Dendritic cell treated with granulocyte-macrophage colony-stimulating factor and Interleukin-4, amounts not matched to agents 40 ng/mL and 50 ng/mL, for 4 days (primary cell): ENCODE measurements at regions not wholly inside any gene's neighbourhood (a gene's known extent, or its start where the extent isn't known, plus 50 kb on each side); places are given as distances from the start of the nearest gene placed in this dataset.
"Not testable (repeated sequence)": the region's sequence is repeated elsewhere in the genome, so short reads cannot be mapped to it uniquely, and the experiment has no call there.

Experiments used
- H3K27ac Mint-ChIP-seq: one replicate; pipeline ENCODE4 v1.8.0; 2022; ENCODE audit warnings: mild to moderate bottlenecking, mixed read lengths
- H3K27me3 Mint-ChIP-seq: one replicate; pipeline ENCODE4 v1.8.0; 2022; ENCODE audit warnings: mild to moderate bottlenecking, mixed read lengths
- H3K36me3 Mint-ChIP-seq: one replicate; pipeline ENCODE4 v1.8.0; 2022; ENCODE audit warnings: low read depth, mixed read lengths
- H3K4me1 Mint-ChIP-seq: one replicate; pipeline ENCODE4 v1.8.0; 2022; ENCODE audit warnings: low read depth, mixed read lengths
- H3K4me3 Mint-ChIP-seq: one replicate; pipeline ENCODE4 v1.8.0; 2022; ENCODE audit warnings: mild to moderate bottlenecking, moderate library complexity, mixed read lengths
- H3K9me3 Mint-ChIP-seq: one replicate; pipeline ENCODE4 v1.8.0; 2022; ENCODE audit warnings: mixed read lengths
- intact Hi-C: fragments of 100-400 bp; cut with micrococcal nuclease; formaldehyde crosslinking; loops from one replicate; pipeline ENCODE4 v1.15.0; 2022

- intact Hi-C loops, result no loop called here
- no peaks in the 10 kb centered on the region for H3K9me3 Mint-ChIP-seq
- no peaks in the 10 kb centered on the region for H3K4me1 Mint-ChIP-seq
- H3K27ac Mint-ChIP-seq, result no peak overlapping the region
- H3K4me3 Mint-ChIP-seq, result no peak overlapping the region
- H3K27me3 Mint-ChIP-seq, result no peaks in the 10 kb centered on the region
- H3K36me3 Mint-ChIP-seq, result no peaks in the 10 kb centered on the region
Observed at GRCh38 chr13:64482373-64482772, 2747.8 kb downstream of the PCDH9 start.

- H3K4me3 Mint-ChIP-seq, result no peak overlapping the region
- peaks cover 16% of the 10 kb centered on the region for H3K9me3 Mint-ChIP-seq
- H3K27me3 Mint-ChIP-seq, result no peaks in the 10 kb centered on the region
- intact Hi-C loops, result no loop called here
- no peaks in the 10 kb centered on the region for H3K4me1 Mint-ChIP-seq
- H3K36me3 Mint-ChIP-seq, result no peaks in the 10 kb centered on the region
- no peak overlapping the region for H3K27ac Mint-ChIP-seq
Observed at GRCh38 chr13:64480672-64481071, 2749.5 kb downstream of the PCDH9 start.

GRCh38 chr13:64480211-64480610 lies 2749.9 kb downstream of the PCDH9 start:
- intact Hi-C loops, result no loop called here
- Mint-ChIP-seq H3K9me3 (peaks cover 16% of the 10 kb centered on the region), H3K27me3 (no peaks in the 10 kb centered on the region), H3K4me3 (no peak overlapping the region), H3K4me1 (no peaks in the 10 kb centered on the region), H3K36me3 (no peaks in the 10 kb centered on the region), H3K27ac (no peak overlapping the region)

GRCh38 chr13:64477146-64477545 lies 2753.0 kb downstream of the PCDH9 start:
- no peak overlapping the region for H3K4me3 Mint-ChIP-seq
- peaks cover 16% of the 10 kb centered on the region for H3K9me3 Mint-ChIP-seq
- intact Hi-C loops, result no loop called here
- no peaks in the 10 kb centered on the region for H3K27me3 Mint-ChIP-seq
- H3K27ac Mint-ChIP-seq, result no peak overlapping the region
- no peaks in the 10 kb centered on the region for H3K4me1 Mint-ChIP-seq
- no peaks in the 10 kb centered on the region for H3K36me3 Mint-ChIP-seq

GRCh38 chr13:64476041-64476568 lies 2754.0 kb downstream of the PCDH9 start:
- H3K4me3 Mint-ChIP-seq, intact Hi-C loops, H3K27ac Mint-ChIP-seq, H3K4me1 Mint-ChIP-seq, H3K36me3 Mint-ChIP-seq, H3K27me3 Mint-ChIP-seq: not testable (repeated sequence)
- H3K9me3 Mint-ChIP-seq, result peaks cover 16% of the 10 kb centered on the region

- Mint-ChIP-seq H3K4me1 (no peaks in the 10 kb centered on the region), H3K36me3 (no peaks in the 10 kb centered on the region), H3K4me3 (no peak overlapping the region), H3K9me3 (peaks cover 11% of the 10 kb centered on the region), H3K27ac (no peak overlapping the region), H3K27me3 (no peaks in the 10 kb centered on the region)
- intact Hi-C loops, result no loop called here
Observed at GRCh38 chr13:64471916-64472315, 2758.2 kb downstream of the PCDH9 start.

GRCh38 chr13:64470751-64471150 lies 2759.4 kb downstream of the PCDH9 start:
- Mint-ChIP-seq H3K4me1 (no peaks in the 10 kb centered on the region), H3K9me3 (no peaks in the 10 kb centered on the region)
- intact Hi-C loops, result no loop called here

GRCh38 chr13:64459778-64460177 lies 2770.4 kb downstream of the PCDH9 start:
- Mint-ChIP-seq H3K27ac (no peak overlapping the region), H3K4me1 (no peaks in the 10 kb centered on the region), H3K9me3 (peaks cover 20% of the 10 kb centered on the region), H3K4me3 (no peak overlapping the region), H3K27me3 (no peaks in the 10 kb centered on the region), H3K36me3 (no peaks in the 10 kb centered on the region)
- intact Hi-C loops, result no loop called here

More at GRCh38 chr13:64470751-64471150, 2759.4 kb downstream of the PCDH9 start:
- Mint-ChIP-seq H3K27me3 (no peaks in the 10 kb centered on the region), H3K36me3 (no peaks in the 10 kb centered on the region), H3K27ac (no peak overlapping the region), H3K4me3 (no peak overlapping the region)

- no peaks in the 10 kb centered on the region for H3K4me1 Mint-ChIP-seq
- no peak overlapping the region for H3K4me3 Mint-ChIP-seq
- no peak overlapping the region for H3K27ac Mint-ChIP-seq
- H3K36me3 Mint-ChIP-seq, result no peaks in the 10 kb centered on the region
- peaks cover 19% of the 10 kb centered on the region for H3K9me3 Mint-ChIP-seq
- intact Hi-C loops, result no loop called here
- no peaks in the 10 kb centered on the region for H3K27me3 Mint-ChIP-seq
Observed at GRCh38 chr13:64457976-64458375, 2772.2 kb downstream of the PCDH9 start.

GRCh38 chr13:64455124-64455523 lies 2775.0 kb downstream of the PCDH9 start:
- Mint-ChIP-seq H3K4me3 (no peak overlapping the region), H3K4me1 (no peaks in the 10 kb centered on the region), H3K27me3 (no peaks in the 10 kb centered on the region), H3K36me3 (no peaks in the 10 kb centered on the region), H3K27ac (no peak overlapping the region), H3K9me3 (peaks cover 9% of the 10 kb centered on the region)
- intact Hi-C loops, result no loop called here

- Mint-ChIP-seq H3K36me3 (no peaks in the 10 kb centered on the region), H3K27ac (no peak overlapping the region), H3K27me3 (no peaks in the 10 kb centered on the region), H3K4me3 (no peak overlapping the region), H3K9me3 (peaks cover 1% of the 10 kb centered on the region), H3K4me1 (no peaks in the 10 kb centered on the region)
- intact Hi-C loops, result no loop called here
Observed at GRCh38 chr13:64453831-64454230, 2776.3 kb downstream of the PCDH9 start.

GRCh38 chr13:64446372-64446771 lies 2783.8 kb downstream of the PCDH9 start:
- Mint-ChIP-seq H3K27me3 (no peaks in the 10 kb centered on the region), H3K36me3 (no peaks in the 10 kb centered on the region), H3K4me1 (no peaks in the 10 kb centered on the region), H3K27ac (no peak overlapping the region), H3K9me3 (no peaks in the 10 kb centered on the region), H3K4me3 (no peak overlapping the region)
- intact Hi-C loops, result no loop called here

- Mint-ChIP-seq H3K4me3 (no peak overlapping the region), H3K27ac (no peak overlapping the region), H3K9me3 (no peaks in the 10 kb centered on the region), H3K36me3 (no peaks in the 10 kb centered on the region), H3K27me3 (no peaks in the 10 kb centered on the region), H3K4me1 (no peaks in the 10 kb centered on the region)
- intact Hi-C loops, result no loop called here
Observed at GRCh38 chr13:64441740-64442139, 2788.4 kb downstream of the PCDH9 start.

GRCh38 chr13:64438084-64438483 lies 2792.1 kb downstream of the PCDH9 start:
- Mint-ChIP-seq H3K9me3 (no peaks in the 10 kb centered on the region), H3K4me1 (no peaks in the 10 kb centered on the region), H3K36me3 (no peaks in the 10 kb centered on the region), H3K4me3 (no peak overlapping the region), H3K27me3 (no peaks in the 10 kb centered on the region), H3K27ac (no peak overlapping the region)
- intact Hi-C loops, result no loop called here

- H3K9me3 Mint-ChIP-seq, result no peaks in the 10 kb centered on the region
- no peak overlapping the region for H3K4me3 Mint-ChIP-seq
- H3K4me1 Mint-ChIP-seq, result no peaks in the 10 kb centered on the region
- intact Hi-C loops, result no loop called here
- no peak overlapping the region for H3K27ac Mint-ChIP-seq
- H3K27me3 Mint-ChIP-seq, result no peaks in the 10 kb centered on the region
- H3K36me3 Mint-ChIP-seq, result no peaks in the 10 kb centered on the region
Observed at GRCh38 chr13:64429691-64430090, 2800.4 kb downstream of the PCDH9 start.
